WTC11 (cell line): ENCODE measurements at regions not wholly inside any gene's neighbourhood (a gene's known extent, or its start where the extent isn't known, plus 50 kb on each side); places are given as distances from the start of the nearest gene placed in this dataset.

Experiments
- ATAC-seq: fragments of 200-7000 bp; cut with Tn5 transposase; 2 replicates; pipeline ENCODE4 v1.10.0; 2021; ENCODE audit warnings: mild to moderate bottlenecking, moderate library complexity
- CTCF ChIA-PET: fragments of 300-600 bp; sonication (Branson Sonifier 250); formaldehyde crosslinking; loops from one replicate; lab custom pipeline; 2021; ENCODE audit warnings: antibody characterized with exemption; lab: Charles Lee
- POLR2A ChIA-PET: fragments of 350-600 bp; sonication (Branson Sonifier 250); formaldehyde crosslinking; loops from one replicate; lab custom pipeline; 2021; ENCODE audit warnings: antibody characterized with exemption; lab: Charles Lee
- DNase-seq: peaks from one replicate; pipeline ENCODE4 v3.0.0; 2021; ENCODE audit warnings: low spot score
- H3K27ac Mint-ChIP-seq: 2 replicates; pipeline ENCODE4 v1.8.0; 2021; ENCODE audit warnings: mixed read lengths
- H3K27me3 Mint-ChIP-seq: 2 replicates; pipeline ENCODE4 v1.8.0; 2021; ENCODE audit warnings: low read depth, mild to moderate bottlenecking, moderate library complexity, mixed read lengths
- H3K36me3 Mint-ChIP-seq: 2 replicates; pipeline ENCODE4 v1.8.0; 2021; ENCODE audit warnings: mixed read lengths
- H3K4me1 Mint-ChIP-seq: 2 replicates; pipeline ENCODE4 v1.8.0; 2022; ENCODE audit warnings: mixed read lengths
- H3K4me3 Mint-ChIP-seq: 2 replicates; pipeline ENCODE4 v1.8.0; 2021; ENCODE audit warnings: mild to moderate bottlenecking, moderate library complexity, mixed read lengths
- H3K9me3 Mint-ChIP-seq: 2 replicates; pipeline ENCODE4 v1.8.0; 2021; ENCODE audit warnings: mixed read lengths
- ATF3 ChIP-seq: sonication (generic); formaldehyde crosslinking; conservative IDR thresholded peaks from 2 replicates; pipeline ENCODE4 v1.8.1; 2022; ENCODE audit warnings: mild to moderate bottlenecking, missing genetic modification reagents
- ATF6 ChIP-seq: sonication (generic); formaldehyde crosslinking; IDR thresholded peaks from 2 replicates; pipeline ENCODE4 v1.8.1; 2023; ENCODE audit warnings: mild to moderate bottlenecking, missing genetic modification reagents
- CTCF ChIP-seq: fragments of 200-600 bp; IDR thresholded peaks from 2 replicates; pipeline ENCODE4 v1.8.0; 2022; ENCODE audit warnings: antibody characterized with exemption
- FOXJ3 ChIP-seq: sonication (generic); formaldehyde crosslinking; IDR thresholded peaks from 2 replicates; pipeline ENCODE4 v1.9.0; 2021; ENCODE audit warnings: missing genetic modification reagents, mild to moderate bottlenecking, borderline replicate concordance
- GRHL2 ChIP-seq: fragments of 250-450 bp; sonication (Bioruptor Pico); IDR thresholded peaks from 2 replicates; pipeline ENCODE4 v1.8.0; 2022; ENCODE audit warnings: mild to moderate bottlenecking, moderate library complexity; ENCODE audit not compliant: insufficient replicate concordance, severe bottlenecking
- HMGXB4 ChIP-seq: sonication (generic); formaldehyde crosslinking; IDR thresholded peaks from 2 replicates; pipeline ENCODE4 v1.8.1; 2023; ENCODE audit warnings: mild to moderate bottlenecking, moderate library complexity, missing genetic modification reagents
- JAZF1 ChIP-seq: fragments of 250-450 bp; sonication (Bioruptor Pico); IDR thresholded peaks from 2 replicates; pipeline ENCODE4 v1.9.0; 2021; ENCODE audit warnings: moderate library complexity, mild to moderate bottlenecking, inconsistent platforms
- MLX ChIP-seq: sonication (generic); formaldehyde crosslinking; IDR thresholded peaks from 2 replicates; pipeline ENCODE4 v1.8.1; 2023; ENCODE audit warnings: mild to moderate bottlenecking, missing genetic modification reagents, moderate library complexity
- NFATC4 ChIP-seq: fragments of 250-450 bp; sonication (Bioruptor Pico); IDR thresholded peaks from 2 replicates; pipeline ENCODE4 v1.9.0; 2021; ENCODE audit warnings: mild to moderate bottlenecking
- OVOL2 ChIP-seq: fragments of 250-450 bp; sonication (Bioruptor Pico); IDR thresholded peaks from 2 replicates; pipeline ENCODE4 v1.9.0; 2021; ENCODE audit warnings: mild to moderate bottlenecking, borderline replicate concordance
- PREB ChIP-seq: sonication (generic); formaldehyde crosslinking; IDR thresholded peaks from 2 replicates; pipeline ENCODE4 v1.8.1; 2022; ENCODE audit warnings: mild to moderate bottlenecking, missing genetic modification reagents, moderate library complexity, borderline replicate concordance
- TEAD1 ChIP-seq: sonication (generic); formaldehyde crosslinking; IDR thresholded peaks from 2 replicates; pipeline ENCODE4 v1.8.0; 2022; ENCODE audit warnings: mild to moderate bottlenecking, missing genetic modification reagents
- TEAD4 ChIP-seq: sonication (generic); formaldehyde crosslinking; IDR thresholded peaks from 2 replicates; pipeline ENCODE4 v1.8.0; 2022; ENCODE audit warnings: mild to moderate bottlenecking, missing genetic modification reagents
- ZBTB21 ChIP-seq: sonication (generic); formaldehyde crosslinking; IDR thresholded peaks from 2 replicates; pipeline ENCODE4 v1.8.1; 2023; ENCODE audit warnings: mild to moderate bottlenecking, missing genetic modification reagents, borderline replicate concordance
- ZNF232 ChIP-seq: sonication (generic); formaldehyde crosslinking; IDR thresholded peaks from 2 replicates; pipeline ENCODE4 v1.8.0; 2022; ENCODE audit warnings: mild to moderate bottlenecking, missing genetic modification reagents
- ZNF281 ChIP-seq: sonication (generic); formaldehyde crosslinking; IDR thresholded peaks from 2 replicates; pipeline ENCODE4 v1.8.0; 2023; ENCODE audit warnings: mild to moderate bottlenecking, missing genetic modification reagents
- ZNF425 ChIP-seq: fragments of 250-450 bp; sonication (Bioruptor Pico); conservative IDR thresholded peaks from 2 replicates; pipeline ENCODE4 v1.9.0; 2021; ENCODE audit warnings: mild to moderate bottlenecking
- ZNF512 ChIP-seq: sonication (generic); formaldehyde crosslinking; IDR thresholded peaks from 2 replicates; pipeline ENCODE4 v1.8.1; 2022; ENCODE audit warnings: missing genetic modification reagents, borderline replicate concordance

GRCh38 chr13:21897161-21897560 lies 226.3 kb downstream of the FGF9 start:
- TF ChIP-seq ZNF425 (CRISPR knock-in tag) (no peak), ZNF281 (CRISPR knock-in tag) (no peak), TEAD1 (CRISPR knock-in tag) (no peak), FOXJ3 (CRISPR knock-in tag) (no peak), PREB (no peak), NFATC4 (no peak), ZNF232 (CRISPR knock-in tag) (no peak), GRHL2 (CRISPR knock-in tag) (no peak)
- peaks cover 23% of the 10 kb centered on the region for H3K4me1 Mint-ChIP-seq
- H3K27me3 Mint-ChIP-seq = no peaks in the 10 kb centered on the region
- no peak for DNase-seq
- no peaks in the 10 kb centered on the region for H3K9me3 Mint-ChIP-seq
- no peak overlapping the region for H3K4me3 Mint-ChIP-seq
- ChIA-PET CTCF (interaction anchor here (1.4 kb wide), 1 partner anchor 16 kb away, joined by 3 read pairs; no protein-coding TSS in a partner anchor), POLR2A (no interaction called here)
- ATAC-seq = no peak
- H3K36me3 Mint-ChIP-seq = no peaks in the 10 kb centered on the region
- no peak overlapping the region for H3K27ac Mint-ChIP-seq

GRCh38 chr13:21898459-21898858 lies 227.6 kb downstream of the FGF9 start:
- ATAC-seq (no peak), DNase-seq (no peak)
- ChIA-PET POLR2A (no interaction called here), CTCF (interaction anchor here (1.3 to 2.1 kb wide), 2 partner anchors 14 to 222 kb away, joined by 5 to 15 read pairs; no protein-coding TSS in a partner anchor)
- Mint-ChIP-seq H3K9me3 (no peaks in the 10 kb centered on the region), H3K4me1 (peaks cover 21% of the 10 kb centered on the region), H3K27ac (no peak overlapping the region), H3K4me3 (no peak overlapping the region), H3K36me3 (no peaks in the 10 kb centered on the region), H3K27me3 (no peaks in the 10 kb centered on the region)
- TF ChIP-seq MLX (CRISPR knock-in tag) = no peak
- TF ChIP-seq TEAD4 = no peak
- no peak for TF ChIP-seq ATF6 (CRISPR knock-in tag)
- no peak for TF ChIP-seq ZNF512 (CRISPR knock-in tag)
- TF ChIP-seq OVOL2 = no peak
- TF ChIP-seq HMGXB4 (CRISPR knock-in tag) = no peak
- no peak for TF ChIP-seq ATF3 (CRISPR knock-in tag)
- TF ChIP-seq ZBTB21 = no peak
- no peak for TF ChIP-seq TEAD1 (CRISPR knock-in tag)
- no peak for TF ChIP-seq JAZF1 (CRISPR knock-in tag)
- no peak for TF ChIP-seq CTCF
